Adrenal gland (tissue), 9 donors: ENCODE measurements at regions not wholly inside any gene's neighbourhood (a gene's known extent, or its start where the extent isn't known, plus 50 kb on each side); places are given as distances from the start of the nearest gene placed in this dataset.

Experiments
- DNase-seq, 7 donors: peaks; one replicate each; pipeline ENCODE4 v3.0.0-alpha.2; 2019 to 2020
- H3K27ac ChIP-seq, 5 donors: fragments of 200-600 bp; sonication (generic) in 4 of 5; 1 replicate in 3 of 5; 2 replicates in 2 of 5; pipeline versions ENCODE4 v1.5.1 to v1.8.0; 2016 to 2020; ENCODE audit warnings: mild to moderate bottlenecking in 1 of 5
- H3K27me3 ChIP-seq: fragments of 200-600 bp; 2 replicates; pipeline ENCODE4 v1.8.0; 2021
- H3K36me3 ChIP-seq, 2 donors: fragments of 200-600 bp; replicated peaks in 1 of 2; 1 replicate in 1 of 2; 2 replicates in 1 of 2; pipeline versions ENCODE4 v1.5.1 to v1.8.0; 2018 to 2022
- H3K4me1 ChIP-seq, 2 donors: fragments of 200-600 bp; replicated peaks in 1 of 2; 1 replicate in 1 of 2; 2 replicates in 1 of 2; pipeline versions ENCODE4 v1.5.1 to v1.8.0; 2018 to 2021
- H3K4me3 ChIP-seq, 4 donors: fragments of 200-600 bp; sonication (generic) in 3 of 4; one replicate each; pipeline ENCODE4 v1.5.1; 2016 to 2018
- H3K9me3 ChIP-seq, 3 donors: fragments of 200-600 bp; sonication (generic) in 1 of 3; replicated peaks in 1 of 3; 1 replicate in 2 of 3; 2 replicates in 1 of 3; pipeline versions ENCODE4 v1.5.1 to v1.8.0; 2016 to 2021
- POLR2A ChIP-seq, 2 donors: fragments of 450-650 bp; IDR thresholded peaks; one replicate each; pipeline ENCODE4 v1.6.1; 2017; ENCODE audit warnings: antibody characterized with exemption in 2 of 2, mild to moderate bottlenecking in 2 of 2, moderate library complexity in 1 of 2
- WGBS, 4 donors: extraction: QIAGEN DNeasy Blood & Tissue Kit in 2 of 4; methylation state at CpG; one replicate each; pipeline versions ENCODE4 v1.1.5 to v1.1.7; 2013 to 2017; 5-methylcytosine and 5-hydroxymethylcytosine counted together
- intact Hi-C, 2 donors: fragments of 100-400 bp; cut with DNase I; formaldehyde crosslinking; loops; one replicate each; pipeline versions ENCODE4 v1.14.1 to v1.15.0; 2022 to 2023
- TF ChIP-seq, protein P1 (sequence below), 6 experiments: fragments of 450-650 bp in 4 of 6; fragments of 200-600 bp in 2 of 6; sonication (generic) in 1 of 6; IDR thresholded peaks; 1 replicate in 5 of 6; 2 replicates in 1 of 6; pipeline versions ENCODE4 v1.5.1 to v1.8.0; 2016 to 2021; ENCODE audit warnings: antibody characterized with exemption in 6 of 6, mild to moderate bottlenecking in 2 of 6, moderate library complexity in 1 of 6
- donor health status: healthy with polysubstance abuse.
- donor health status: Bipolar disorder and iron deficiency.
- donor health status: DM: yes; HTN: yes; CAD: no.
- donor health status: DM: no; HTN: no; CAD: no.
- donor health status: DM: no; HTN: no; CAD: no.

- no peak for DNase-seq
- 94 to 99% (median 97%) methylated on average over 6 of the region's 6 CpGs for whole genome bisulfite sequencing, 4 donors
- Histone ChIP-seq H3K27ac (no peak overlapping the region), H3K4me3 (no peak overlapping the region), H3K9me3 (no peaks in the 10 kb centered on the region), H3K36me3 (no peaks in the 10 kb centered on the region), H3K27me3 (no peaks in the 10 kb centered on the region), H3K4me1 (peaks cover 5% of the 10 kb centered on the region in 2 donors)
- no peak for TF ChIP-seq POLR2A (IDR thresholded peaks at IDR 0.05)
- TF ChIP-seq, protein P1, sequence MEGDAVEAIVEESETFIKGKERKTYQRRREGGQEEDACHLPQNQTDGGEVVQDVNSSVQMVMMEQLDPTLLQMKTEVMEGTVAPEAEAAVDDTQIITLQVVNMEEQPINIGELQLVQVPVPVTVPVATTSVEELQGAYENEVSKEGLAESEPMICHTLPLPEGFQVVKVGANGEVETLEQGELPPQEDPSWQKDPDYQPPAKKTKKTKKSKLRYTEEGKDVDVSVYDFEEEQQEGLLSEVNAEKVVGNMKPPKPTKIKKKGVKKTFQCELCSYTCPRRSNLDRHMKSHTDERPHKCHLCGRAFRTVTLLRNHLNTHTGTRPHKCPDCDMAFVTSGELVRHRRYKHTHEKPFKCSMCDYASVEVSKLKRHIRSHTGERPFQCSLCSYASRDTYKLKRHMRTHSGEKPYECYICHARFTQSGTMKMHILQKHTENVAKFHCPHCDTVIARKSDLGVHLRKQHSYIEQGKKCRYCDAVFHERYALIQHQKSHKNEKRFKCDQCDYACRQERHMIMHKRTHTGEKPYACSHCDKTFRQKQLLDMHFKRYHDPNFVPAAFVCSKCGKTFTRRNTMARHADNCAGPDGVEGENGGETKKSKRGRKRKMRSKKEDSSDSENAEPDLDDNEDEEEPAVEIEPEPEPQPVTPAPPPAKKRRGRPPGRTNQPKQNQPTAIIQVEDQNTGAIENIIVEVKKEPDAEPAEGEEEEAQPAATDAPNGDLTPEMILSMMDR (IDR thresholded peaks at IDR 0.05): no peak
- intact Hi-C loops: no loop called here
Measured at GRCh38 chr3:23647706-23648258, 158.0 kb upstream of the UBE2E1 start.

GRCh38 chr3:23648326-23648995 lies 157.3 kb upstream of the UBE2E1 start:
- Histone ChIP-seq H3K36me3 (no peaks in the 10 kb centered on the region), H3K27me3 (no peaks in the 10 kb centered on the region), H3K9me3 (no peaks in the 10 kb centered on the region), H3K27ac (no peak overlapping the region), H3K4me3 (no peak overlapping the region), H3K4me1 (peaks cover 5% of the 10 kb centered on the region in 2 donors)
- TF ChIP-seq, protein P1 (IDR thresholded peaks at IDR 0.05): no peak
- TF ChIP-seq POLR2A (IDR thresholded peaks at IDR 0.05): no peak
- intact Hi-C loops: no loop called here
- DNase-seq: peak in 3 of 7 donors; percentile 25 to 41 (median 33)
- 48 to 68% (median 56%) methylated on average over 4 to 5 of the region's 5 CpGs for WGBS, 4 donors

DNA sequence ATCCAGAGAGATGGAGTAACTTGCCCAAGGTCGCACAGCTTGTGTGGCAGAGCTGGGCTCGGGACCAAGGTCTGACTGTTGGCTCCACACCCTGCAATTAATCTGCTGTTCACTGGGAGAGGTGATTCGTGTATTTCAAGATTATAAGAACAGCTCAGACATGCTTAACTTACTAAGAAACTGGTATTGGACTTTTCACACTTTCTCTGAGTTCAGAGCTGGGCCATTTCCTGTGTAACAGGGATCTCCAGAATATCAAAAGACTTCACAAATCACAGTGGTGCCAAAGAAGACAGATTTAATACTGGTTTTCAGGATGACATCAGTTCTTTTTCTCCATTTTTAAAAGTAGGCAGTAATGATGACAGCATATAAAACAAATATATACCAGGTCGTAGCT lies 156.8 kb upstream of the UBE2E1 start:
- no peaks in the 10 kb centered on the region for H3K27me3 ChIP-seq
- H3K36me3 ChIP-seq: no peaks in the 10 kb centered on the region
- H3K4me1 ChIP-seq: peaks cover 5% of the 10 kb centered on the region in 2 donors
- intact Hi-C loops: no loop called here
- no peak for TF ChIP-seq POLR2A (IDR thresholded peaks at IDR 0.05)
- TF ChIP-seq, protein P1 (IDR thresholded peaks at IDR 0.05): no peak
- no peaks in the 10 kb centered on the region for H3K9me3 ChIP-seq
- peak in 6 of 7 donors; percentile 31 to 62 (median 54) for DNase-seq
- no peak overlapping the region for H3K27ac ChIP-seq
- WGBS, 4 donors: 28 to 45% (median 35%) methylated on average over 4 of the region's 4 CpGs
- no peak overlapping the region for H3K4me3 ChIP-seq

- DNase-seq: no peak
- H3K27me3 ChIP-seq: no peaks in the 10 kb centered on the region
- 60 to 69% (median 61%) methylated on average over 3 of the region's 3 CpGs for WGBS, 4 donors
- no peak for TF ChIP-seq POLR2A (IDR thresholded peaks at IDR 0.05)
- TF ChIP-seq, protein P1 (IDR thresholded peaks at IDR 0.05): no peak
- peaks cover 5% of the 10 kb centered on the region in 2 donors for H3K4me1 ChIP-seq
- no peak overlapping the region for H3K27ac ChIP-seq
- H3K36me3 ChIP-seq: no peaks in the 10 kb centered on the region
- H3K9me3 ChIP-seq: no peaks in the 10 kb centered on the region
- intact Hi-C loops: no loop called here
- no peak overlapping the region for H3K4me3 ChIP-seq
Measured at GRCh38 chr3:23649448-23649847, 156.3 kb upstream of the UBE2E1 start.
